GM19043 (cell line): ENCODE measurements at regions not wholly inside any gene's neighbourhood (a gene's known extent, or its start where the extent isn't known, plus 50 kb on each side); places are given as distances from the start of the nearest gene placed in this dataset.
"Not testable (repeated sequence)": the region's sequence is repeated elsewhere in the genome, so short reads cannot be mapped to it uniquely, and the experiment has no call there.

Experiments
- ATAC-seq: cut with Tn5 transposase; IDR thresholded peaks from one replicate; pipeline ENCODE4 v1.9.1; 2021; ENCODE audit warnings: low read depth; ENCODE audit not compliant: unreplicated experiment

DNA sequence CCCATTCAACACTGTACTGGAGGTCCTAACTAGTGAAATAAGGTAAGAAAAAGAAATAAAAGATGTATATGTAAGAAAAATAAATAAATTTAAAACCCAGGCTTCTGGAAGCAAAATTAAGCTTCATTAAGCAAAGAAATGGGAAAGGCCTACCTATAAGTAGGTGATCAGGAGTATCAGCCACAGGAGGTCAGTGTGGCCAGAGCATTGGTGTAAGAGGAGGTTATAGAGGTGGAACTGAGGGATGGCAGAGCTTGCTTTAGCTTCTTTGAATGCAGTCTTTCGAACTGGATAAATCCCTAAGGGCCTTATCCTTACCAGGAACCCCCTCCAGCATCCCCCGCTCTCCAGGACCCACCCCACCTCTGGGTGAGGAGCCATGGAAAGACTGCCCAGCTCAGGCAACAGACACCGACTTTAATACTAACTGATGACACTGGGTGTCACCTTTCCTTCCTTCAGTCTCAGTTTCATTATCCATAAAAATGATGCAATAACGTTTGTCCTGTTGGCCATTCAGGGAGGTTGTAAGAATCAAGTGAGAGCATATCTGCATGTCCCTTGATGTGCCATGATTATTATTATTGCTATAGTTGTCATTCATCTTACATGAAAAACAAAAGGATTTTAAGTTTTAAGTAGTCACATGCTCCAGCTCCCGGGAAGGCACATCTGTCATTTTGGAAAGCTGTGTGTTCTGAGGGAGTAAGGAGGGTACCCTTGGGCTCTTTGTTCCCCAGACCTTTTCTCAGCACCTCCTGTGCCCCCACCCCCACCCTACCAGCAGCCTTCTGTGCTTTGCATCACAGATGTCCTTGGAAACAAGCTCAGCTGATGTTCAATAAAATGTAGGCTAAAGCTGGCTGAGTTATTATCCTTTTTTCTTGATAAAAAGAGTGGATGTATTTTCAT is 50.8 kb upstream of the CTNNA1 start:
- no peak for ATAC-seq

DNA sequence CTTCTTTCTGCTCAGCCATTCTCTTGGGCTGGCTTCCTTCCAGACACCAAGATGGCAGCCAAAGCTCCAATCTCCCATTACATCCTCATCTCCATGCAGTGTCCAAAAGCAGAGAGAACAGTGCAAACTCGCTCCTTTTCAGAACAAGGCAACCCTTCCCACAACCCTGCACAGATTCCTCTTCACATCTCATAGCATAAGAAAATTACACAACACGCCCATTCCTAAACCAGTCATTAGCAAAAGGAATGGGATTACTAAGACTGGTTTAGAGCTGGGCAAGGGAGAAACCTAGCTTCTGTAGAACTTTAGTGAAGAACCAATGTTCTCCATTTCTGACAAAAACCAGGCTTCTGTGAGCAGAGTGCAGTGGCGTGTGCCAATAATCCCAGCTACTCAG is 51.5 kb upstream of the CTNNA1 start:
- no peak for ATAC-seq

DNA sequence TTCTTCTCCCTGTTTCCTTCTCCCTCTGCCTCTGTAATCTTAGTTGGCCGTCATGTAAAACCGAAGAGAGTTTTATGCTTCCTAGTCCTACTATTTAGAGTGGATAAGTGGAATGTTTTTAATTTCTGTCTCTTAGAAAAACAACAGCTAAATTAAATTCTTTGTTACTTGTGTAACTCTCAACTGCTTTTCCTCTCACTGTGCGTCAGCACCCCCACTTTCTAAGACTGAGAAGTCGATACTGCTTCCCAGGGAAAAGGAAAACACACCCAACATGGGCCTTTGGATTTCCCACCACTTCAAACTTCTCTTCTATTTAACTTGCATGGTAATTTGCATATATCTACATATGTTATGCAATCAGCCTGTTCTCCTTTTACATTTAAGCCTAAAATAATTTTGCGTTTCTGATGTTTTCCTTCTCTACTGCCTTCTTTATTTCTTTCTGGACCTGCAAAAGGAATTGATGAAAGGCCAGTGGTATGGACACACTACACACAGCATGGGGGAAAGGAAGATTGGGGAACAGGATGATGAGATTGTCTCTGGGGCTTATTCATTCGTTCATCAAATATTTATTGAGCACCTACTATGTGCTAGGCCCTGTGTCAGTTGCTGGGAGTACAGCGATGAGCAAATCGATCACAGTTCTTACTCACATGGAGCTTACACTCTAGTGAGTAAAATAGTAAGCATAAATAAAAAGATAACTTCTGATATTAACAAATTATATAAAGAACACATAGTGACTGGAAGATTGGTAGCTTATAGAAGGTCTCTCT is 52.5 kb upstream of the CTNNA1 start:
- ATAC-seq = no peak

DNA sequence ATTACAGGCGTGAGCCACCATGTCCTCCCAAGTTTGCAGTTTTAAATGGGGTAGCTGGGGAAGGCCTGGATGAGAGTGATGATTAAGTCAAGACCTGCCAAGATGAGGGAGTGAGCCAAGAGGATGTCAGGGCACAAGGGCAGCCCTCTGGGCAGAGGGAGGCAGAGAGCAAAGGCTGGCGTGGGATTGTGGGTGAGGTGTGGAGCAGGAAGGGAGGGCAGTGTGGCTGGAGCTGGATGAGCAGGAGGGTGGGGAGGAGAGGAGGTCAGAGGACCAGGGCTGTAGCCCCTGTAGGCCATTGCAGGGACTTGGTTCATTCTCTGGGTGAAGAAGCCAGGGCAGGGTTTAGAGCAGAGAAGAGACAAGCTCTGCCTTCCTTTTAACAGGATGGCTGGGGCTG is 53.7 kb upstream of the CTNNA1 start:
- ATAC-seq = no peak

DNA sequence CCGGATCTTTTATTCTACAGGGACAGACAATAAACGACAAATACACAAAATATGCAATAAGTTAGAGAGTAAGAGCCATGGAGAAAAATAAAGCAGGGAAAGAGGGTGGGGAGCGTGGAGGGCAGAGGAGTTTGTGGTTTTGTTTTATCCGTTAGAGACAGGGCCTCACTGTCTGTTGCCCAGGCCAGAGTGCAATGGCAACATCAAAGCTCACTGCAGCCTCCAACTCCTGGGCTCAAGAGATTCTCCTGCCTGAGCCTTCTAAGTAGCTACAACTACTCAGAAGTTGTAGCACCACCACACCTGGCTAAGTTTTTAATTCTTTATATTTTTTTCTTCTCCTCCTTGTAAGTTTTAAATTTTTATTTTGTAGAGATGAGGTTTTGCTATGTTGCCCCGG is 54.5 kb upstream of the CTNNA1 start:
- ATAC-seq = no peak

DNA sequence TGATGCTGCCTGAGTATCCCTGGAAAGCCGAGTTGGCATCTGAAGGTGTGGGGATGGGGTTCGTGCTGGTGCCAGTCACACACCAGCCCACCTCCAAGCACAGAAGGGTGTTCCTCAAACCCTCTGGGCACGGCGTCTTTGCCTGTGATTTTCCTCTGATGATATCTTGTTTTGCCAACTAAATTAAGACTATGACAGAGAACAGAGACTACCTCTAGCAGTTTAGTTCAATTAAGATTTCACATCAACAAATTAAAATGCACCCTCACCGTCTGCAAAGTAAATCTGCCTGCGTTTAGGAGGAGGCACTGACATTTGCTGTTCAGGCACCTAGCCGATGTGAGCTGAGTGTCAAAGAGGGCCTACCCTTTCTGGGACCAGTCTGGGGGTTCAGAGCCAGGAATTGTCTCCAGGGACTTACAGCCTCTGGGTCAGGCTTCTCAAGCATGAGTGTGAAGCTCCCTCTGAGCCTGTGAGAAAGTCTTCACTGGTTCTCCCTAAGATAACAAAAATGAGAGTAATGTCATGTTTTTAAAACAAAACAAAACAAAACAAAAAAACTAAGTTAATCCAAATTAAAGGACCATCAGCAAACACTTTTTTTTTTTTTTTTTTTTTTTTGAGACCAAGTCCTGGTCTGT is 55.4 kb upstream of the CTNNA1 start:
- ATAC-seq = no peak

DNA sequence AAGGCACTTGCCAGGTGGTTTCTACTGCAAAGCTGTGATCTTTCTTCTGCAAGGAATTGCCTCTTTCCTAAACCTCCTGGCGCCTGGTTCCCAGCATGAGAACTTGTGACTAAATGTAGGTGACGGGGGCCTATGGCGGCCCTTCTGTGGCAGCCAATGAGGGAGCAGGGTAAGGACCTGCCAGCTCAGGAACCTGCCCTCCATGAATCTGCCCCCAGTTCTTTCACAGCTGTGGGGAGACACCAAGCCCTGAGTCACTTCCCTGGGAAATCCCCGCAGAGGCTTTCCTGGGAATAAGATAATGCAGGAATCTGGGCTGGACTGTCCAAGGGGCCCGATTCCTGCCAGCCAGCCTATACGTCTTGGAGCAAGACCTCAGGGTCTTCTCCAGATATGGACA is 56.7 kb upstream of the CTNNA1 start:
- ATAC-seq = no peak

DNA sequence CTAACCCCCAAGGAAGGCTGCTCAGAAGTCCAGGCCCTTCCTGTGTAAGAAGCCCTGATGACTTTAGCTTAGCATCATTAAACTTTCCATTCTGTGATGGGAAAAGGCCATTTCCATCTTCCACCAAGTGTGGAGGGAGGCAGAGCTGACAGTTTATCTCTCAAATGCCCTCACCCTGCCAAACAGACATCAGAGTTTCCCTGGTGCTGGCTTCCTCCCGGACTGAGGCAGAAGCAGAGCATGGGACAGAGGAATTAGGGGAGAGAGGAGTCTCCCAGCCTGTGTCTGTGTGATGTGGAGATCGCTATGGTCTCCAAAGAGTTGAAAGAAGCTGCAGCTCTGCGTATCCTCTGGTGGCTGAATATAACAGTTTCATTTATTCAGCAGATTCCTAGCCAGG is 57.4 kb upstream of the CTNNA1 start:
- no peak for ATAC-seq

DNA sequence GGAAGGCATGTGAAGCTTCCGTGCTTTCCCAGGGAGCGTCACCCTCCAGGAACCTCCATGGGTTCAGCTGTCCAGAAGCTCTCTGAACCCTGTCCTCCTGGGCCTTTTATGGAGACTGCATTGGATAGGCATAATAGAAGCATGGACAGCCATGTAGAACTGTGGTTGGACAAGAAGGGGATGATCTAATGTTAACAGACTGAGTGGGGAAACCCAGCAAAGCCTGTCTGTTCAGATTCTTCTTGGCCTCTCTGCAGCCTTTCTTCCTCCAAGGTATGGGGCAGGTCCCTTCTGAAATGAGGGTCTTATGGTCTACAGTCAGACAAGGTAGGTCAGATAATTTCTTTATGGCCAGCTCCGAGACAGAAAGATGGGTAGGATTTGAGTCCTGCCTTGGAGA is 59.1 kb upstream of the CTNNA1 start:
- ATAC-seq = no peak

DNA sequence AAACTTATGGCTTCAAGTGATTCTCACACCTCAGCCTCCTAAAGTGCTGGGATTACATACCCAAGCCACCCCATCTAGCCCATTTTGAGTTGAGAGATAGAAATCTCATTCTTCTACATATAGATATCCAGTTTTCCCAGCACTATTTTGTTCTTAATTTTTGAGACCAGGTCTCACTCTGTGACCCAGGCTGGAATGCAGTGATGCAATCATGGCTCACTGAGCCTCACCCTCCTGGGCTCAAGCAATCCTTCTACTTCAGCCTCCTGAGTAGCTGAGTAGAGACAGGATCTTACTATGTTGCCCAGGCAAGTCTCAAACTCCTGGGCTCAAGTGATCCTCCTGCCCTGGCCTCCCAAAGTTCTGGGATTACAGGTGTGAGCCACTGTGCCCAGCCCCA is 60.9 kb upstream of the CTNNA1 start:
- ATAC-seq = no peak

DNA sequence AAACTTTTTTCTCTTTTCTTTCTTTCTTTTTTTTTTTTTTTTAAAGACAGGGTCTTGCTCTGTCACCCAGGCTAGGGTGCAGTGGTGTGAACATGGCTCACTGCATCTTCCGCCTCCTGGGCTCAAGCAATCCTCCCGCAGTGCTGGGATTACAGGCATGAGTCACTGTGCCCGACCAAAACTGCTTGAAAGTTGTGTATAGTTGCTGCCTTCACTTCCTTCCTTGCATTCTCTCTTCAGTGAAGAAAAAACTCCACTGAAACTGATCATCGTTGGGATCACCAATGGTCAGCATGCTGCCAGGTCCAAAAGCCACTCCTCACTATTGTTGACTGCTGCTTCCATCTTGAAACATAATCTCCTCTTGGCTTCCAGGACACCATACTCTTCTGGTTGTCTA is 66.6 kb upstream of the CTNNA1 start:
- no peak for ATAC-seq

DNA sequence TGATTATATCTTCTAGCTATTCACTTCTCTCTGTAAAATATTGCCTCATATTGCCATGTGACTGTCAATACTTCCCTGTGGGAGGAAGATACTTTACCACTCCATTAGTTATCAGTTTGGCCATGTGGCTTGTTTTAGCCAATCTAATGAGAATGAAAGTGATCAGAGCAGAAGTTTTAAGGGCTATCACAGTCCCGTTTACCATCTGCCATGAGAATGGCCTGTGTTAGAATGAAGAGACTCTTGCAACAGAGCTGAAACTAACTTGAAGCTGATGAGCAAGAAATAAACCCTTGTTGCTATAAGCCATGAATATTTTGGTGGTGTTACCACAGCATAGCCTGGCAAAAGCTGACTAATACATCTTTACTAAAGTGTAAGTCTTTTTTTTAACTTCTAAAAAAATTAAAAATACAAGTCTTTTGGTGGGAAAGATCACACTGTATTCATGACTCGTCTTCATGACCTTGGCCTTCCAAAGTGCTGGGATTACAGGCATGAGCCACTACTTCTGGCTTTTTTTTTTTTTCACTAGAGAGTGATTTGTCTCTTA is 68.0 kb upstream of the CTNNA1 start:
- no peak for ATAC-seq

DNA sequence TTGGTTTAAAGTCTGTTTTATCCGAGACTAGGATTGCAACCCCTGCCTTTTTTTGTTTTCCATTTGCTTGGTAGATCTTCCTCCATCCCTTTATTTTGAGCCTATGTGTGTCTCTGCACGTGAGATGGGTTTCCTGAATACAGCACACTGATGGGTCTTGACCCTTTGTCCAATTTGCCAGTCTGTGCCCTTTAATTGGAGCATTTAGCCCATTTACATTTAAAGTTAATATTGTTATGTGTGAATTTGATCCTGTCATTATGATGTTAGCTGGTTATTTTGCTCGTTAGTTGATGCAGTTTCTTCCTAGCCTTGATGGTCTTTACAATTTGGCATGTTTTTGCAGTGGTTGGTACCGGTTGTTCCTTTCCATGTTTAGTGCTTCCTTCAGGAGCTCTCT is 70.8 kb upstream of the CTNNA1 start:
- not testable (repeated sequence) for ATAC-seq

DNA sequence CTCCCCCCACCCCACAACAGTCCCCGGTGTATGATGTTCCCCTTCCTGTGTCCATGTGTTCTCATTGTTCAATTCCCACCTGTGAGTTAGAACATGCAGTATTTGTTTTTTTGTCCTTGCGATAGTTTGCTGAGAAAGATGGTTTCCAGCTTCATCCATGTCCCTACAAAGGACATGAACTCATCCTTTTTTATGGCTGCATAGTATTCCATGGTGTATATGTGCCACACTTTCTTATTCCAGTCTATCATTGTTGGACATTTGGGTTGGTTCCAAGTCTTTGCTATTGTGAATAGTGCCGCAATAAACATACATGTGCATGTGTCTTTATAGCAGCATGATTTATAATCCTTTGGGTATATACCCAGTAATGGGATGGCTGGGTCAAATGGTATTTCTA is 74.4 kb upstream of the CTNNA1 start:
- not testable (repeated sequence) for ATAC-seq

DNA sequence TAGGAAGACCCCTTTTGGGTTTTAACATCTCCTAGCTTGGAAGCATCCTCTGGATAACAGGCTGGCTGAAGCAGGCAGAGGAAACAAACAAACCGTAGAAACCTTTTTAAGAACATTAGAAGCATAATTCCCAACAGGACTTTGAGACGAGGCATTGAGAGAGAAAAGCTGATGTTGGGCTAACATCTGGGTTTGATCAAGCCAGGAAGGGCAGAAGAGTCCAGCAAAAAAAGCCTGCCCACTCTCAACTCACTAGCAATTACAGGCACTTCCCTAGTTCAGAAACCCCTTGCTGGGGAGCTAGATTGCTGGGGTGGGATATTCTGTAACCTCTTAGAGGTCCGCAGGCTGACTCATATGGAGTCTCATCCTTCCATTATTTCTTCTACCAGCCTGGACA is 75.4 kb upstream of the CTNNA1 start:
- ATAC-seq = no peak

DNA sequence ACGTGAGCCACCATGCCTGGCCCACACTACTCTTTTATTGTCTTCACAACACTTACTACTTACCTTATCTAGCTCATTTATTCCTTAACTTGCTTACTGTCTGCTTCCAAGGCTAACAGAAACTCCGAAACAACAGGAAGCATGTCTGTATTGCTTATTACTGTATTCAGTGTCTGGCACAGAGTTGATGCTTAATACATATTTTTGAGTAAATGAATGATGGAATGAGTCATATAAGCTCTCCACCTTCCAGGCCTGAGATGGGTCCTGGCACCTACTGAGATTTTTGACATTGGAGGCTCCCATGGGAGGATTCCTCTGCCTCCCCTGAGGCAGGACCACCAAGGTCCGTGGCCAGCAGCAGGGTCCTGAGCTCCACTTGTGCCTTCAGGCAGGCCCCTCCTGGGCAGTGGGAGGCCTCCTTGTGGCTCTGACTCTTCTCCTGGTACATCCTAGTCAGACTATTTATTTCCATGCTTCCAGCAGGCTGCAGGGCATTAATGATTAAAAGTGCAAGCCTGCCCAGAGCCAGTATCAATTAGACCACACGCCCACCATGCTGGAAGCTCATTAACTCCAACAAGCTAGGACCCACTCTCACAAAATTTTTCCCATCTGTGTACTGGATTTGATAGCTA is 76.5 kb upstream of the CTNNA1 start:
- no peak for ATAC-seq

DNA sequence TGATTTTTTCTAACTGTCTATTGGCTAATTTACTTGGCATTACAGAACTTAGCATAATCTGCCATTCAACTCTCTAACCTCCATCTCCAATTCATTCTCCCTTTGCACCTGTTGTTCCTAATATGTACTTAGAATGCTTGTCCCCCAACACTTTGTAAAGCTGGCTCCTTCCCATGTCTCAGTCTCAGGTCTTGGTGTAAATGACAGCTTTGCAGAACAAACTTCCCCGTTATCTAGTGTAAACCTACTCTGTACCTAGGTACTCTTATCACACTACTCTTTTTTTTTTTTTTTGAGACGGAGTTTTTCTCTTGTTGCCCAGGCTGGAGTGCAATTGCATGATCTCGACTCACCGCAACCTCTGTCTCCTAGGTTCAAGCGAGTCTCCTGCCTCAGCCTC is 77.2 kb upstream of the CTNNA1 start:
- no peak for ATAC-seq

DNA sequence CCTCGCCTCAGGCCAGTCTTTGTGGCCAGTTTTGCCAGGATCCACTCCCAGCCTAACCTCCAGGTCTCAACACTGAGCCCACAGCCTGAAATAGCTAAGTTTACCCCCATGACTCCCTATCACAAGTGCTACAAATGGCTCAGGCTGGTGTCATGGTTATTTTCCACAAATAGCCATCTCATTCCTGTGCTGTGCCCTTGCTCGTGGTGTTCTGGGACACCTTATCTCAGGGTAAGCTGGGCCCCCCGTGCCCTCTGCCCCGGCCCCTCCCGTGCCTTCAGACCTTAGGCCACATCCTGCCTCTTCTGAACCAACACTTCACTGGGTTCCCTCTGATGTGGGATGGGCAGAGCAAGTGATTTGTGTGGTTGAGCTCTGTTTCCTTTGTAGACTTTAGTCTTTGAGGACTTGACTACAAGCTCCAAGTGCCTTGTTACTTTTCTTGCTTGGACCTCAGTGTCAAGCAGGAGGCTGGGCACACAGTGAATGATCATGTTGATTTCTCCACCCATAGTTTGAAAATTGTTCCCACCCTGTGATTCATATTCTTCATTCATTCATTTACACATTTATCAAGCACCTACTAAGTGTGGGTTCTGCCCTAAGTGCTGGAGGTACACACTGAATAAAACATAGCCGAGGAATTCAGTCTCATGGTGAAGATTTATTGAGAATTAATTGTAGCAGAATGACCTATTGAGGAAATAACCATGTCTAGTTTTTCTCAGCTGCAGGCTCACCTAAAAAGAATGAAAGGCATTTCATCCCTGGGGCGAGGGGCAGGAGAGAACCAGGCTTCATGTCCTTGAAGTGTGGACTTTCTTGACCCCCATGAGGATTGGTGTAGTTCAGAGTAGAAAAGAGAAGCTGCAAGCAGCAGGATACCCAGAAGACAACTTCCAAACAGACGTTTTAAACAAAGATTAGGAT is 84.5 kb upstream of the CTNNA1 start:
- no peak for ATAC-seq

DNA sequence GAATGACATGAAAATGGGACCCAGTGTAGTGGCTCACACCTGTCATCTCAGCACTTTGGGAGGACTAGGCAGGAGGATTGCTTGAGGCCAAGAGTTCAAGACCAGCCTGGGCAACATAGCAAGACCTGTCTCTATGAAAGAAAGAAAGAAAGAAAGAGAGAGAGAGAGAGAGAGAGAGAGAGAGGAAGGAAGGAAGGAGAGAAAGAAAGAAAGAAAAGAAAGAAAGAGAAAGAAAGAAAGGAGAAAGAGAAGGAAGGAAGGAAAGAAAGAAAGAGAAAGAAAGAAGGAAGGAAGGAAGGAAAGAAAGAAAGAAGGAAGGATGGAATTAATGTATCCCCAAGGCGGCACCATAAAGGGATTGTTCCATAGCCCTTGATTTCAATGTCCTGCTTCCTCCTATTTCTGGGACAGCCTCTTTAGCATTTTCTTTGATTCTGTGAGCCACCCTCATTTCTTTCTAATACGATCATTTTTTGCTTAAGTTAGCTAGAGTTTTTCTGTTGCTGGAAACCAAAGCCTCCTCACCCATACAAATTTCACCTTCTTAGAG is 85.4 kb upstream of the CTNNA1 start:
- not testable (repeated sequence) for ATAC-seq
